Fibroblast of the conjunctiva (primary cell): ENCODE measurements at regions not wholly inside any gene's neighbourhood (a gene's known extent, or its start where the extent isn't known, plus 50 kb on each side); places are given as distances from the start of the nearest gene placed in this dataset.
"Not testable (repeated sequence)": the region's sequence is repeated elsewhere in the genome, so short reads cannot be mapped to it uniquely, and the experiment has no call there.

Experiments
- DNase-seq: peaks from one replicate; pipeline ENCODE4 v3.0.0-alpha.2; 2010; ENCODE audit warnings: low read depth

- DNase-seq = no peak
Measured at GRCh38 chr5:67636091-67636490, 439.5 kb upstream of the CD180 start.

DNA sequence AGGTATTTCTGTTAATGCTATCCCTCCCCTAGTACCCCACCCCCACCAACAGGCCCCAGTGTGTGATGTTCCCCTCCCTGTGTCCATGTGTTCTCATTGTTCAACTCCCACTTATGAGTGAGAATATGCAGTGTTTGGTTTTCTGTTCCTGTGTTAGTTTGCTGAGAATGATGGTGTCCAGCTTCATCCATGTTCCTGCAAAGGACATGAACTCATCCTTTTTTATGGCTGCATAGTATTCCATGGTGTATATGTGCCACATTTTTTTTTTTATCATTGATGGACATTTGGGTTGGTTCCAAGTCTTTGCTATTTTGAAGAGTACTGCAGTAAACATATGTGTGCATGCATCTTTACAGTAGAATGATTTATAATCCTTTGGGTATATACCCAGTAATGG, 430.5 kb upstream of the CD180 start:
- not testable (repeated sequence) for DNase-seq

DNA sequence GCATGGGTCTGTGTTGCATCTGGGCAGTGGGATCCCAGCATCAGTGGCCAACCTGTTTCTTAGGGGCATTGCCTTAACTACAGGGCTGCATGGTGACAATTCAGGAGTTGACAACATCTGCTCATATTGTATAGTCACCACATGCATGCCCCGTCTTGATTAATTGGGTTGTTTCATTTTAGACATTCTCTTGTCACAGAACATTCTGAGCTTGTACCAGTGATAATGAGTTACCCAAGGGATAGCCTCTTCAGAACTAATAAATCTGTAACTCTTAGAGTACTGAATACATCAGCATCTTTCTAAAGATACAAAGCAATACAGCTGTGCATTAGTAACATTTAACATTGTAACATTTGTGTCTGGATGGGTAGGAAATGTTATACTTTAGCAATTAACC, 426.5 kb upstream of the CD180 start:
- DNase-seq = no peak

DNA sequence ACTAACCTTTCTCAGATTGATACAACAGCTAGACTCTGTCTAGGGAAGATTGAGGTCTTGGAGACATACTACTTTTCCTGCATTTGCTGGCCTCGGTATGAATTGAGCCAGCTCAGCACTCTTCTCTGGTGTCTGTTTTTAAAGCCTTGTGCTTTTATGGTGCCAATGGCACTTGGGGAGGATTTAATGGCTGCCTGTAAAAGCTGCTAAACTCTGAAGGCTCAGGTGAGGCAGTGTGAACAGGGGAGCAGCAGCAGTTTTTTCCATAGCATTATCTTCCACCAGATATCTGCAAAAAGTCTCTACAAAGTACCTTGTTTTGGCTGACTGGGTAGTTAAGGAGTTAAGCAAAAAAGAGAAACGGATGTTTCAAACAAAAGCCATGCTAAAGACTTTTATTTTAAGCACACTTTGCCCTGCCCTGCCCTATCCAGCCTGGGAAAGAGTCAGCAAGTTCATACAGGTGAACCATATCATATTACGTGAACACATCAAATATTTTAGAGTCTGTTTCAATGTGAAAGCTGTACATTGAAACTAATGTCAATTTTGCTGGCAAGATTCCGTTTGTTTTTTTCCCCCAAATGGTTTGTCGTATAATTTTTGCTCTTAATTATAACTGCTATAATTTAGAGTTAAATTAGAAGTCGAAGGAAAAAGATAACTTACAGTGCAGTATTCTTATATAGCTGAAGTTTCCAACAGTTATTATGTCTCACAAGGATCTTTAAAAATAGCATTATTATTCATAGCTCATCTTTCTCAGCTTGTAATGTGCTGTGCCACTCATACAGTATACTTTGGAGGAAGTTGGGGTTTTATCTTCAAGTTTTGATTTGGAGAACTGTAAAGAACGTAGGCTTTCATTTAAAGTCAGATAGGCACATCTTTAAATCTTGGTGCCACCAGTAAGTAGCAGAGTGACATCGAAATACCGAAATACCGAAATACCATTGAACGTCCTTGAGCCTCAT, 424.1 kb upstream of the CD180 start:
- DNase-seq = no peak

DNA sequence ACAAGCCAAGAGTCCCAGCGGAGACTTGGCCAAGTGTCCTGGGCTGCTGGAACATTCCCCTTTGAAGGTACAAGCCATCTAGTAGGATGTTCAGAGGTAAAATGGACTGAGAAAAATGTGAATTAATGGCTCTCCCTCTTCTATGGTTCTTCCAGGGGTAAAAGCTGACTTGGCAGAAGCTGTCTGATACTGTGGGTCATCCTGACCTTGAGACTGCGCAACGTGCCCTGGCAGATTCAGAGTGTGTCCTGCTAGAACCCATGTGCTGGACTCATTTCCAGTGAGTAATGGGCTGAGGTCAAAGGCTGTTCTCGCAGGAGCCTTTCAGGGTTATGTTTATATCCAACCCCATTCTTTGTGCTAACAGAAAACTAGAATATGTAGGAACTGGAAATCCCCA, 423.0 kb upstream of the CD180 start:
- DNase-seq = no peak

- no peak for DNase-seq
Measured at GRCh38 chr5:67619235-67619634, 422.6 kb upstream of the CD180 start.

DNA sequence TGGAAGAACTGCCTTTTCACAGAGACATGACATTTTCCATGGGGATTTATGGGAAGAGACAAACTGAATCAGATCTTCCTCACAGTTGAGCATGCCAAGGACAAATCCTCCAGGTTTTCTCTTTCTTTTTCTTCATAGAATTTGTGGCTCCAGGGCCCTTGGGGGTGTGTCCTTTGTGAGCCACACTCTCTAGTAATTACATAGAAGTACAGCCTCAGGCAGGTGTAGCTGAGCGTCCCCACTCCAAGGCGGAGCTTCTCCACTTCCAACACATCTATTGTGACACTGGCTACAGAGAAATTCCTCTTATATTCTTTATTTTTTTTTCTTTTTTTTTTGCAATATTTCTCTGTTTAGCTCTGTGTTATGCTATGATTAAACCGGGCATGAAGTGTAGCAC, 420.5 kb upstream of the CD180 start:
- no peak for DNase-seq

GRCh38 chr5:67612961-67613360, 416.4 kb upstream of the CD180 start:
- DNase-seq = no peak

GRCh38 chr5:67610186-67610912, 413.8 kb upstream of the CD180 start:
- no peak for DNase-seq

DNA sequence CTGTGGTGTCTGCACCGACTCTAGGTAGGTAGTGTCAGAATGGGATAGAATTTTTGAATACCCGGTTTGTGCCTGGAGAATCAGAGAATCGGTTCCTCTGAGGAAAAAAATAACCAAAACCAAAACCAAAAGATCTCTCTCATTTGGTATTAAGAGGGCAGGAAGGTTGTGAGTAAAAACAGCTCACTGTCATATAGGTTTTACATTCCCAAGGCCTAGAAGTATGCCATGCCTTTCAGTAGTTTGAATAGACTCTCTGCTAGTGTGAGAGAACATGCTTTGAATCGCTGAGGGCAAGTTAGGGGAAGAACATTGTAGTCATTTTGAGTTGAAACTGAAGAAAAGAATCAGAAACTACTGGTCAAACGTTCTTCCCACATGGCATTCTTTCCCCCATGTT, 411.4 kb upstream of the CD180 start:
- DNase-seq = no peak

DNA sequence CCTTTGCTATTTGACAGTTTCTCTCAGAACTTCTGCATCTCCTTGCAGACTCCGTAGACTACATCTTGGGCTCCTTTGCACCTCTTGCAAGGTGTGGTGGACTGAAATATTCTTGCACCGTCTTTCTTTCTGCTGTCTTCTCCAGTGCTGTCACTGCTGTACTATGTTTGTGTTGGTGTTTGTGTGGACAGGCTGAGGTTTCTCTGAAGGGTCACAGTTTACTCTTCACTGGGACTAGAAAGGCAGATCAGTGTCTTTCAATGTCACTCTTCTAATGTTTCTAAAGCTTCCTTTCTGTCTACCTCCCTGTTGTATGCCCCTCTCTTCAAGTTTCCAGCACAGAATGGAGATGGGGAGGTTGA, 410.0 kb upstream of the CD180 start:
- no peak for DNase-seq

- no peak for DNase-seq
Measured at GRCh38 chr5:67605730-67606585, 409.4 kb upstream of the CD180 start.

- no peak for DNase-seq
Measured at GRCh38 chr5:67591491-67591890, 394.9 kb upstream of the CD180 start.

- DNase-seq = no peak
Measured at GRCh38 chr5:67588389-67588788, 391.8 kb upstream of the CD180 start.

- DNase-seq = peak; percentile 65
Measured at GRCh38 chr5:67581203-67581602, 384.6 kb upstream of the CD180 start.

DNA sequence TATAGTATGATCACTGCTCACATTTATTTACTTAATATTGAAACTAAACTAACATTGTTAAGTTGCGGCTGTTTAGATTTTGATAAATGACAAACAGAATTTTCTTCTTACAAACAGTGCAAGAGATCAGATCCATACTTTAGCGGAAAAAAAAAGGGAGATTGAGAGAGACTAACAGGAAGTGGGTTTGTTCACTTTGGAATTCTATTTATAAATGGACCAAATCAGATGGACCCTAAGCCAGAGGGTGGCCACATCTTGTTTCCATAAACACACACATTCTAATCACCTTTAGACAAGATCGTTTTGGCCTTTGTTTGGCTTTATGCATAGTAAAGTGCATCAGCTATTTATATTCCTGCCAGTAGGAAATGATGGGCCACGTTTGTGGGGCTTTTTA, 381.4 kb upstream of the CD180 start:
- DNase-seq = no peak

DNA sequence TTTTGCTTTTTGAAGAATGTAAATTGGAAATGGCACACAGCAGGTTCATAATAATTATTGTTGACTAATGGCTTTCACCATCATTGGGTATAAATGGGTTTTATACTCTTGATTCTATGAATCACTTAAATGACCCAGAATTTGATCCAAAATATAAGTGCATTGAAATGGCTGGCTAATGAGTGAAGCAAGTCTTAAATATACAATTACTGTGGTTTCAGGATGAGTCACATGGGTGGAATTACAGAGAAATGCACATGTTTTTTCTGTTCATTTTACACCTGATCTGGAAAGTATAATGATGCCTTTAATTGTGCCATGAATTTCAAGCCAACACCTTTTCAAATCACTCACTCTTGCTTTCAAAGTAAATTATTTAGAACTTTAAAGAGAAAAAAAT, 380.8 kb upstream of the CD180 start:
- DNase-seq = no peak

- no peak for DNase-seq
Measured at GRCh38 chr5:67576112-67576511, 379.5 kb upstream of the CD180 start.

DNA sequence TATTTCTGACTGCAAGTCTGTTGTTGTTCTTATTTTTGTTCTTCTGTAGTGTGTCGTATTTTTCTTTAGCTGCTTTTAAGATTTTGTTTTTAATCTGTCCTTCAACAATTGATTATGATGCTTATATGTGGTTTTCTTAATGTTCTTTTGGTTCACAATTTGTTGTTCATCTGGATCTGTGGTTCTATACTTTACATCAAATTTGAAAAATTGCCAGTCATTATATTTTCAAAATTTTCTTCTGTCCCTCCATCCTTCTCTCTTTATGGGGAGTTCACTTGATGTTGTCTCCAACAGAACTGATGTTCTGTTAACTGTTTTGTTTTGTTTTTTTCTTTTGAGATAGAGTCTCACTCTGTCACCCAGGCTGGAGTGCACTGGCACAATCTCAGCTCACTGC, 378.5 kb upstream of the CD180 start:
- no peak for DNase-seq

DNA sequence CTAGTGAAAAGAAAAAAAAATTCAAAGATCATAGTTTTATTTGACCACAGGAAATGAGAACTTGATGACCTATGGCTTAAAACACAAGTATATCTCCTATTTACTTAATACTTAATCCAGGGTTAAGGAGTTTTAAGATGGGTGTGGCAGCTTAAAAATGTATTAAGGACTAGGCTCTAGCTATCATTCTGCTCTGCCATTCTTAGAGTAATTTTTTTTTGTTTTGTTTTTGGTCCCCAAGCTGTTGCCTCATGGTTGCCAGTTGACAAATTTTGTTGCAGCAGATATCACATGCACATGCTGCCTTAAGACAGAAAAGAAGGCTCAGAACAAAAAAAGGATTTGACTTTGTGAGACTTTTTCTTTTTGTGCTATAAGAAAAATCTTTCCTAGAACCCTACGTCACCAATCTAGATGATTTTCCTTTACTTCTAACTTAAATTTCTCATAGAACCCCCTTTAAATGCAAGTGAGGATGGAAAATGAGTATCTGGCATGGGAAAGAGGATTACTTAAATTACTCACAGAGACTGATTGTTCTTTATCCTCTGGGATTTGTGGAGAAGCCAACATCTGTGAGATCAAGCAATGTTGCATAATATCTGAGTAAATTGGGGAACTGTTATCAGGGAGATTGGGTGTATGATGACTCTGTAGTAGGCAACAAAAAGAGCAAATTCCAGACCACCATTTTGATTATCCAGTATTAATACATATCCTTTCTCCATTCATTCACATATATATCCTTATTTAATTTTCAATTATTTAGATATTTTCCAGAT, 364.7 kb upstream of the CD180 start:
- no peak for DNase-seq

DNA sequence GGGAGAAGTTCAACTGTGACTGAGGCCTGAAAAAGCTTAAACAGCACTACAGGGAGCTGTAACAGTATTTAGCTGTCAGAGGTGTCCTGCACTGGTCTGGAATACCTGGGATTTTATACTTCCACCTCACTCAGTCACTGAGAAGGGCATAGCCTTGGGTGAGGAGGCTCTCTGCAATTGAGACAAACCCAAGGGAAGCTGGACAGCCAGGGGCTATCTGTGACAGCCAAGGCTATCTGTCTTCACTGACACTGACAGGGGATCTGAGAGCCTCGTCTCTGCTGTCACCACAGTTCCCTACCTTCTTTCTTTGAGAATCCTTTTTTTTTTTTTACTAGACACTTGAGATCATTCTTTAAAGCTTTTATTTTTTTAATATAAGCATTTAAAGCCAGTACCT, 356.2 kb upstream of the CD180 start:
- DNase-seq = no peak

DNA sequence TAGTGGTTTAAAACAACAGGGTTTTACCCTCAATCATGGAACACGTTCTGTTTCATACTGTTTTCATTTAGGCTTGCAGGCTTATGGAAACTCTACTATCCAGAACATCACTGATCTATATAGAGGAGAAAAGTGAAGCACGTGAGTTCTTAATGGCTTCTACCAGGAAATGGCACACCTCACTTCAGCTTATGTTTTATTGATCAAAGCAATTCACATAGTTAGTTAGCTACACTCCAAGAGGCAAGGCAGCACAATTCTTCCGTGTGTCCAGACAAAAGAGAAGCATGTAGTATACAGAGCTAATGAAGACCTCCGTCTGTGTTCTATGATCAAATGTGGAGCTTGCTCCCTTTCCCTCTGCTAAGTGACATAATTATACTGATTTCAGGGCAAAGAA, 353.3 kb upstream of the CD180 start:
- no peak for DNase-seq
